HCT116 (cell line): ENCODE measurements at regions not wholly inside any gene's neighbourhood (a gene's known extent, or its start where the extent isn't known, plus 50 kb on each side); places are given as distances from the start of the nearest gene placed in this dataset.

Experiments used
- ATAC-seq: fragments of 200-7000 bp; cut with Tn5 transposase; 2 replicates; pipeline ENCODE4 v1.9.1; 2020; ENCODE audit warnings: mild to moderate bottlenecking, moderate library complexity
- BruUV-seq: library from RNA; stranded (reverse); fragments of 400-500 nt; replicated peaks from 2 replicates; lab custom pipeline; 2021; lab: Mats Ljungman, UMichigan
- CTCF ChIA-PET: fragments of 300-600 bp; sonication (Branson Sonifier 250); formaldehyde crosslinking; loops from one replicate; lab custom pipeline; 2021; ENCODE audit warnings: antibody characterized with exemption; lab: Charles Lee
- POLR2A ChIA-PET: fragments of 300-600, 350-600 bp; sonication (Branson Sonifier 250); formaldehyde crosslinking; loops from one replicate; lab custom pipeline; 2021; ENCODE audit warnings: antibody characterized with exemption; lab: Charles Lee
- RAD21 ChIA-PET, 2 experiments: fragments of 300-600 bp; sonication (Branson Sonifier 250); formaldehyde crosslinking; loops; one replicate each; lab custom pipeline; 2023; ENCODE audit warnings: low total read pairs in 2 of 2; ENCODE audit not compliant: uncharacterized antibody in 2 of 2, unreplicated experiment in 2 of 2, low non-redundant PET in 1 of 2; lab: Charles Lee
- DNase-seq: peaks from one replicate; pipeline ENCODE4 v3.0.0-alpha.2; 2010; ENCODE audit warnings: low read depth, low spot score
- H2AFZ ChIP-seq: fragments of 200-600 bp; shearing (Covaris generic), sonication (generic); 2 replicates; pipeline ENCODE4 v1.6.1; 2017; ENCODE audit warnings: low read depth, mixed run types, mixed read lengths, antibody characterized with exemption, low read length; ENCODE audit not compliant: poor library complexity, severe bottlenecking
- H3K27ac ChIP-seq: 2 replicates; pipeline ENCODE4 v1.5.1; 2012; ENCODE audit warnings: low read depth, low read length
- H3K27me3 ChIP-seq: fragments of 200-600 bp; sonication (generic); 2 replicates; pipeline ENCODE4 v1.6.1; 2016; ENCODE audit warnings: mixed run types, low read length, mixed read lengths; ENCODE audit not compliant: insufficient read depth
- H3K36me3 ChIP-seq, 2 experiments: fragments of 200-500 bp in 1 of 2; fragments of 200-600 bp in 1 of 2; sonication (Bioruptor generic) in 1 of 2; sonication (generic) in 1 of 2; 2 replicates each; pipeline versions ENCODE4 v1.5.1 to v1.6.1; 2014 to 2016; ENCODE audit warnings: low read length in 2 of 2, inconsistent platforms in 1 of 2, mixed read lengths in 1 of 2, mixed run types in 1 of 2; ENCODE audit not compliant: insufficient read depth in 2 of 2, control insufficient read depth in 1 of 2
- H3K4me1 ChIP-seq, 2 experiments: fragments of 200-600 bp in 1 of 2; sonication (generic) in 1 of 2; 2 replicates each; pipeline versions ENCODE4 v1.5.1 to v1.6.1; 2012 to 2017; ENCODE audit warnings: low read length in 2 of 2, inconsistent platforms in 1 of 2, mild to moderate bottlenecking in 1 of 2, mixed read lengths in 1 of 2, mixed run types in 1 of 2, moderate library complexity in 1 of 2; ENCODE audit not compliant: insufficient read depth in 2 of 2, control insufficient read depth in 1 of 2
- H3K4me2 ChIP-seq: fragments of 200-600 bp; sonication (generic); 2 replicates; pipeline ENCODE4 v1.6.1; 2017; ENCODE audit warnings: mixed run types, low read length, mixed read lengths
- H3K4me3 ChIP-seq, 2 experiments: fragments of 200-600 bp in 1 of 2; sonication (generic) in 1 of 2; replicated peaks in 1 of 2; 2 replicates each; pipeline ENCODE4 v1.5.1; 2011 to 2016; ENCODE audit warnings: low read length in 2 of 2, control low read depth in 1 of 2, low read depth in 1 of 2, mild to moderate bottlenecking in 1 of 2, mixed read lengths in 1 of 2, mixed run types in 1 of 2
- H3K79me2 ChIP-seq: fragments of 200-600 bp; sonication (generic); 2 replicates; pipeline ENCODE4 v1.6.1; 2017; ENCODE audit warnings: mild to moderate bottlenecking, mixed run types, low read length, moderate library complexity, mixed read lengths; ENCODE audit not compliant: insufficient read depth
- H3K9ac ChIP-seq: fragments of 200-600 bp; sonication (generic); 2 replicates; pipeline ENCODE4 v1.6.1; 2016; ENCODE audit warnings: low read length, mixed read lengths
- H3K9me2 ChIP-seq: fragments of 200-600 bp; sonication (generic), shearing (Covaris generic); 2 replicates; pipeline ENCODE4 v1.6.1; 2017; ENCODE audit warnings: mixed run types, mild to moderate bottlenecking, moderate library complexity; ENCODE audit not compliant: insufficient read depth
- H3K9me3 ChIP-seq, 2 experiments: fragments of 200-500 bp in 1 of 2; fragments of 200-600 bp in 1 of 2; sonication (Bioruptor generic) in 1 of 2; sonication (generic) in 1 of 2; 2 replicates each; pipeline ENCODE4 v1.6.1; 2014 to 2017; ENCODE audit warnings: low read length in 2 of 2, mixed read lengths in 2 of 2, inconsistent platforms in 1 of 2, low read depth in 1 of 2, mild to moderate bottlenecking in 1 of 2, mixed run types in 1 of 2, moderate library complexity in 1 of 2; ENCODE audit not compliant: control insufficient read depth in 1 of 2, insufficient read depth in 1 of 2
- H4K20me1 ChIP-seq: fragments of 200-600 bp; sonication (generic), shearing (Covaris generic); 2 replicates; pipeline ENCODE4 v1.6.1; 2017; ENCODE audit warnings: mixed run types, mild to moderate bottlenecking, moderate library complexity; ENCODE audit not compliant: insufficient read depth
- CBX3 ChIP-seq: IDR thresholded peaks from 2 replicates; pipeline ENCODE4 v1.6.1; 2012; ENCODE audit warnings: low read depth
- CEBPB ChIP-seq: IDR thresholded peaks from 2 replicates; pipeline ENCODE4 v1.6.1; 2012; ENCODE audit warnings: low read depth
- EGR1 ChIP-seq: IDR thresholded peaks from 2 replicates; pipeline ENCODE4 v1.6.1; 2012; ENCODE audit warnings: low read depth
- EZH2 ChIP-seq: fragments of 200-600 bp; sonication (generic); IDR thresholded peaks from 2 replicates; pipeline ENCODE4 v1.6.1; 2017; ENCODE audit warnings: antibody characterized with exemption, mixed run types
- EZH2phosphoT487 ChIP-seq: fragments of 200-600 bp; IDR thresholded peaks from 2 replicates; pipeline ENCODE4 v1.6.1; 2018; ENCODE audit warnings: antibody characterized with exemption, borderline replicate concordance
- FOSL1 ChIP-seq: IDR thresholded peaks from 2 replicates; pipeline ENCODE4 v1.6.1; 2012; ENCODE audit warnings: low read depth
- POLR2A ChIP-seq: IDR thresholded peaks from 2 replicates; pipeline ENCODE4 v1.7.0; 2011; ENCODE audit warnings: borderline replicate concordance; ENCODE audit not compliant: insufficient read depth, insufficient read length; ENCODE audit errors: extremely low read depth
- POLR2AphosphoS5 ChIP-seq: IDR thresholded peaks from 2 replicates; pipeline ENCODE4 v1.6.1; 2011; ENCODE audit warnings: mild to moderate bottlenecking, low read depth, low read length, moderate library complexity
- RAD21 ChIP-seq: IDR thresholded peaks from 2 replicates; pipeline ENCODE4 v1.6.1; 2012; ENCODE audit warnings: low read depth, mild to moderate bottlenecking
- SIN3A ChIP-seq: IDR thresholded peaks from 2 replicates; pipeline ENCODE4 v1.6.1; 2012; ENCODE audit warnings: low read depth
- TCF7L2 ChIP-seq: IDR thresholded peaks from 2 replicates; pipeline ENCODE4 v1.7.0; 2011; ENCODE audit warnings: borderline replicate concordance, inconsistent platforms; ENCODE audit not compliant: insufficient read depth, insufficient read length; ENCODE audit errors: extremely low read depth
- ZFX ChIP-seq: fragments of 450-650 bp; IDR thresholded peaks from 2 replicates; pipeline ENCODE4 v1.6.1; 2017
- intact Hi-C: fragments of 100-400 bp; cut with micrococcal nuclease; formaldehyde crosslinking; loops from 2 replicates; pipeline ENCODE4 v1.10.0; 2022
- TF ChIP-seq, protein P1 (sequence below): IDR thresholded peaks from 2 replicates; pipeline ENCODE4 v1.6.1; 2012
- TF ChIP-seq, protein P2 (sequence below): IDR thresholded peaks from 2 replicates; pipeline ENCODE4 v1.6.1; 2011; ENCODE audit warnings: mild to moderate bottlenecking, low read length, moderate library complexity; ENCODE audit not compliant: insufficient replicate concordance; ENCODE audit errors: extremely low read depth

DNA sequence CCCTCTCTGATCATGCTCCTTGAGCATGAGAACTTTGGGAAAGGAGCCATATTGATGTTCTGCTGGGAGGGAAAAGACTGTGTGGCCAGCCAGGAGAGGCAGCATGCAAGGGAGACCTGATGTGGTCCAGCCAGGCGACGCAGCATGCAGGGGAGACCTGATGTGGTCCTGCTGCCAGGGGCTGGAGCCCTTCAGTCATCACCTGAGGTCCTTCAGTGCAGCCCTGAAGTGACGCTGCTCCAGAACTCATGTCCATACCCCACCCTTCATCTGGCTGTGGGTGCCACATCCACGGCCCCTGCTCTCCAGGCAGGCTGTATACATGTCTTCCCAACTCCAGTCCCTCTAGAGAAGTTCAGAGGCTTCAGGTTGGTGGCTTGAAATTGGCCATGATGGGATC is 134.4 kb downstream of the ERMARD start:
- Histone ChIP-seq H3K27me3 (0 out of 2 replicates have a peak, but pooled peaks cover 14% of the 10 kb centered on the region), H4K20me1 (no peaks in the 10 kb centered on the region), H3K9me3 (no peaks in the 10 kb centered on the region), H3K9me2 (no peaks in the 10 kb centered on the region), H3K9ac (no peak overlapping the region), H3K27ac (no peak overlapping the region), H3K4me2 (no peak overlapping the region), H3K79me2 (no peaks in the 10 kb centered on the region), H3K36me3 (no peaks in the 10 kb centered on the region), H2AFZ (no peak overlapping the region), H3K4me1 (no peaks in the 10 kb centered on the region), H3K4me3 (no peak overlapping the region)
- CTCF ChIA-PET: no interaction called here
- BruUV-seq: no TSS peak
- DNase-seq: no peak
- no peak for ATAC-seq
- RAD21 ChIA-PET: no interaction called here
- no peak for TF ChIP-seq ZFX
- TF ChIP-seq EZH2phosphoT487: no peak
- POLR2A ChIA-PET: no interaction called here
- intact Hi-C loops: no loop called here

DNA sequence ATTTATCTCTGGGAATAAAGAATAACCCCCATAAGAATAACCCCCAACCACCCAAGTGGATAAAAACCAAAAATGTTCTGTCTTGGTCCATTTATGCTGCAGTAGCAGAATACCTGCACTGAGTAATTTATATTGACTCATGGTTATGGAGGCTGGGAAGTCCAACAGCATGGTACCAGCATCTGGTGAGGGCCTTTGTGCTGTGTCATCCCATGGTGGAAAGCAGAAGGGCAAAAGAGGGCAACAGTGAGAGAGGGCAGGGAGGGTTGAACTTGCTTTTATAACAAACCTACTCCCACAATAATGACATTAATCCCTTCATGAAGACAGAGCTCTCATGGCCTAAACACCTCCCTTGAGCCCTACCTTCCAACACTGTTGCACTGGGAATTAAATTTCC is 133.7 kb downstream of the ERMARD start:
- Histone ChIP-seq H3K27ac (no peak overlapping the region), H3K9me2 (no peaks in the 10 kb centered on the region), H3K9me3 (no peaks in the 10 kb centered on the region), H3K4me3 (no peak overlapping the region), H3K4me2 (no peak overlapping the region), H3K4me1 (no peaks in the 10 kb centered on the region), H3K79me2 (no peaks in the 10 kb centered on the region), H3K9ac (no peak overlapping the region), H2AFZ (no peak overlapping the region), H3K27me3 (0 out of 2 replicates have a peak, but pooled peaks cover 14% of the 10 kb centered on the region), H4K20me1 (no peaks in the 10 kb centered on the region), H3K36me3 (no peaks in the 10 kb centered on the region)
- intact Hi-C loops: no loop called here
- ChIA-PET RAD21 (no interaction called here), POLR2A (no interaction called here), CTCF (no interaction called here)
- DNase-seq (no peak), ATAC-seq (no peak)
- no peak for TF ChIP-seq POLR2A
- TF ChIP-seq EZH2phosphoT487: no peak
- TF ChIP-seq POLR2AphosphoS5: no peak
- no peak for TF ChIP-seq CBX3
- TF ChIP-seq EGR1: no peak
- TF ChIP-seq, protein P1, sequence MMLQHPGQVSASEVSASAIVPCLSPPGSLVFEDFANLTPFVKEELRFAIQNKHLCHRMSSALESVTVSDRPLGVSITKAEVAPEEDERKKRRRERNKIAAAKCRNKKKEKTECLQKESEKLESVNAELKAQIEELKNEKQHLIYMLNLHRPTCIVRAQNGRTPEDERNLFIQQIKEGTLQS: no peak
- no peak for TF ChIP-seq SIN3A
- no peak for TF ChIP-seq FOSL1
- TF ChIP-seq EZH2: no peak
- TF ChIP-seq CEBPB: no peak
- TF ChIP-seq, protein P2, sequence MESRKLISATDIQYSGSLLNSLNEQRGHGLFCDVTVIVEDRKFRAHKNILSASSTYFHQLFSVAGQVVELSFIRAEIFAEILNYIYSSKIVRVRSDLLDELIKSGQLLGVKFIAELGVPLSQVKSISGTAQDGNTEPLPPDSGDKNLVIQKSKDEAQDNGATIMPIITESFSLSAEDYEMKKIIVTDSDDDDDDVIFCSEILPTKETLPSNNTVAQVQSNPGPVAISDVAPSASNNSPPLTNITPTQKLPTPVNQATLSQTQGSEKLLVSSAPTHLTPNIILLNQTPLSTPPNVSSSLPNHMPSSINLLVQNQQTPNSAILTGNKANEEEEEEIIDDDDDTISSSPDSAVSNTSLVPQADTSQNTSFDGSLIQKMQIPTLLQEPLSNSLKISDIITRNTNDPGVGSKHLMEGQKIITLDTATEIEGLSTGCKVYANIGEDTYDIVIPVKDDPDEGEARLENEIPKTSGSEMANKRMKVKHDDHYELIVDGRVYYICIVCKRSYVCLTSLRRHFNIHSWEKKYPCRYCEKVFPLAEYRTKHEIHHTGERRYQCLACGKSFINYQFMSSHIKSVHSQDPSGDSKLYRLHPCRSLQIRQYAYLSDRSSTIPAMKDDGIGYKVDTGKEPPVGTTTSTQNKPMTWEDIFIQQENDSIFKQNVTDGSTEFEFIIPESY: no peak
- no peak for TF ChIP-seq RAD21
- no peak for TF ChIP-seq TCF7L2
- no TSS peak for BruUV-seq
